K562 (cell line): ENCODE measurements at regions not wholly inside any gene's neighbourhood (a gene's known extent, or its start where the extent isn't known, plus 50 kb on each side); places are given as distances from the start of the nearest gene placed in this dataset.

Source experiments
- BMI1 ChIP-seq: fragments of 150-350 bp; IDR thresholded peaks from 2 replicates; pipeline ENCODE4 v1.6.1; 2014; ENCODE audit warnings: low read length
- CREB1 ChIP-seq, 2 experiments: sonication (generic) in 1 of 2; formaldehyde crosslinking in 1 of 2; IDR thresholded peaks; 2 replicates each; pipeline versions ENCODE4 v1.6.1 to v1.8.0; 2012 to 2022; ENCODE audit warnings: inconsistent platforms in 1 of 2, mild to moderate bottlenecking in 1 of 2, missing genetic modification reagents in 1 of 2, moderate library complexity in 1 of 2
- CTCF ChIP-seq, 3 experiments: IDR thresholded peaks in 2 of 3; conservative IDR thresholded peaks in 1 of 3; 2 replicates each; pipeline ENCODE4 v1.5.1; 2011 to 2012; ENCODE audit warnings: low read length in 3 of 3, mild to moderate bottlenecking in 3 of 3, control low read depth in 2 of 3, improper control_type of control experiment in 1 of 3, inconsistent platforms in 1 of 3, low read depth in 1 of 3, mixed read lengths in 1 of 3, moderate library complexity in 1 of 3; ENCODE audit not compliant: insufficient read depth in 2 of 3
- MAZ ChIP-seq, 2 experiments: fragments of 450-650 bp in 1 of 2; sonication (generic) in 1 of 2; formaldehyde crosslinking; IDR thresholded peaks in 1 of 2; conservative IDR thresholded peaks in 1 of 2; 2 replicates each; pipeline versions ENCODE4 v1.4.0 to v1.5.0; 2020; ENCODE audit warnings: mild to moderate bottlenecking in 1 of 2, missing genetic modification reagents in 1 of 2
- MEF2A ChIP-seq: IDR thresholded peaks from 2 replicates; pipeline ENCODE4 v1.6.1; 2011; ENCODE audit warnings: low read depth, mild to moderate bottlenecking, low read length, moderate library complexity; ENCODE audit not compliant: control insufficient read depth
- POLR3A ChIP-seq: IDR thresholded peaks from 2 replicates; pipeline ENCODE4 v1.6.1; 2011; ENCODE audit warnings: borderline replicate concordance, mild to moderate bottlenecking, moderate library complexity; ENCODE audit not compliant: insufficient read length, insufficient read depth; ENCODE audit errors: extremely low read depth
- PURB ChIP-seq: sonication (generic); formaldehyde crosslinking; IDR thresholded peaks from 2 replicates; pipeline ENCODE4 v1.9.0; 2021; ENCODE audit warnings: low read depth, mild to moderate bottlenecking, missing genetic modification reagents
- REST ChIP-seq, 2 experiments: fragments of 450-650 bp; formaldehyde crosslinking in 1 of 2; IDR thresholded peaks; 2 replicates each; pipeline versions ENCODE4 v1.4.0 to v1.6.1; 2014 to 2020; ENCODE audit warnings: mild to moderate bottlenecking in 2 of 2, borderline replicate concordance in 1 of 2, low read depth in 1 of 2
- RUNX1 ChIP-seq: sonication (generic); IDR thresholded peaks from 2 replicates; pipeline ENCODE4 v1.6.1; 2016; ENCODE audit warnings: antibody characterized with exemption, low read depth
- TBP ChIP-seq: optimal IDR thresholded peaks from 2 replicates; pipeline ENCODE3; 2011; ENCODE audit warnings: low read depth, low read length, improper control_type of control experiment
- ZC3H11A ChIP-seq: IDR thresholded peaks from 2 replicates; pipeline ENCODE4 v1.6.1; 2012; ENCODE audit warnings: low read depth, low read length, improper control_type of control experiment
- ZFP36 ChIP-seq: fragments of 150-350 bp; IDR thresholded peaks from 2 replicates; pipeline ENCODE4 v1.6.1; 2018; ENCODE audit warnings: low read length, low read depth; ENCODE audit not compliant: partially characterized antibody

GRCh38 chr18:76546088-76546435 lies 51.0 kb upstream of the ZNF516 start:
- TF ChIP-seq ZFP36 = no peak
- no peak for TF ChIP-seq BMI1
- no peak for TF ChIP-seq ZC3H11A
- TF ChIP-seq RUNX1 = no peak
- no peak for TF ChIP-seq PURB (CRISPR knock-in tag)
- no peak for TF ChIP-seq TBP
- TF ChIP-seq CREB1 (IDR thresholded peaks at IDR 0.05) = no peak
- no peak for TF ChIP-seq CREB1 (CRISPR knock-in tag; IDR thresholded peaks at IDR 0.05)
- TF ChIP-seq POLR3A = no peak
- TF ChIP-seq REST (IDR thresholded peaks at IDR 0.05; ENCODE audit: borderline replicate concordance) = no peak
- no peak for TF ChIP-seq REST (CRISPR knock-in tag; IDR thresholded peaks at IDR 0.05; ENCODE audit: low read depth)
- no peak for TF ChIP-seq MEF2A
- no peak for TF ChIP-seq MAZ (CRISPR knock-in tag; conservative IDR thresholded peaks at IDR 0.05 in 1 of 2, IDR thresholded peaks at IDR 0.05 in 1 of 2)
- TF ChIP-seq CTCF (IDR thresholded peaks at IDR 0.05 in 2 of 3, conservative IDR thresholded peaks at IDR 0.05 in 1 of 3; ENCODE audit: insufficient read depth in 2 of 3, low read depth in 1 of 3, low read length in 3 of 3) = no peak
